ENCODE measurements at regions not wholly inside any gene's neighbourhood (a gene's known extent, or its start where the extent isn't known, plus 50 kb on each side); places are given as distances from the start of the nearest gene placed in this dataset.

- ChIA-PET POLR2A (ENCODE audit: partially characterized antibody) (no interaction called here), CTCF (ENCODE audit: partially characterized antibody) (interaction anchor here (1.1 kb wide), 1 partner anchor 12 kb away, joined by 3 read pairs; no protein-coding TSS in a partner anchor)
- H3K4me1 ChIP-seq (replicated peaks in 1 of 4; ENCODE audit: control insufficient read depth in 3 of 4, insufficient read depth in 4 of 4, low read length in 3 of 4) = no peaks in the 10 kb centered on the region
- H3K27ac ChIP-seq (ENCODE audit: low read depth, low read length) = no peak overlapping the region
- no peak overlapping the region for H4K91ac ChIP-seq (replicated peaks; ENCODE audit: insufficient read length, low read length)
- H2BK12ac ChIP-seq (ENCODE audit: low read depth, low read length) = no peak overlapping the region
- no peak overlapping the region for H3K4me2 ChIP-seq (ENCODE audit: insufficient read depth in 1 of 2, low read depth in 2 of 2, low read length in 2 of 2)
- no peak overlapping the region for H3K18ac ChIP-seq (ENCODE audit: extremely low read depth, low read length)
- no peaks in the 10 kb centered on the region for H3K23me2 ChIP-seq (ENCODE audit: low read depth, low read length)
- WGBS, 2 experiments (ENCODE audit: extremely low coverage in 1 of 2, insufficient coverage in 1 of 2, insufficient read length in 1 of 2, insufficient replicate concordance in 2 of 2, low coverage in 1 of 2, low lambda C conversion rate in 2 of 2, missing lambda C conversion rate in 1 of 2) = 94% methylated on average over 2 of the region's 2 CpGs; no CpG with 5 or more reads in 1 of the 2 experiments
- H3K9me3 ChIP-seq (ENCODE audit: insufficient read depth in 2 of 2, low read depth in 1 of 2, low read length in 1 of 2) = no peaks in the 10 kb centered on the region
- no peak overlapping the region for H3K56ac ChIP-seq (replicated peaks; ENCODE audit: insufficient read length, low read depth, low read length)
- no peak overlapping the region for H2AFZ ChIP-seq (ENCODE audit: low read length)
- H3K4me3 ChIP-seq (ENCODE audit: extremely low read depth in 1 of 4, insufficient read depth in 2 of 4, low read depth in 3 of 4, low read length in 4 of 4) = no peak overlapping the region
- no peaks in the 10 kb centered on the region for H3K79me2 ChIP-seq (ENCODE audit: control insufficient read depth in 1 of 2, insufficient read depth in 2 of 2, low read length in 2 of 2)
- no peak overlapping the region for H2BK15ac ChIP-seq (ENCODE audit: low read length)
- H2BK120ac ChIP-seq (replicated peaks; ENCODE audit: low read depth, low read length) = no peak overlapping the region
- no peaks in the 10 kb centered on the region for H3K27me3 ChIP-seq (replicated peaks in 1 of 4; ENCODE audit: control insufficient read depth in 3 of 4, extremely low read depth in 1 of 4, insufficient read depth in 3 of 4, low read length in 3 of 4)
- no peak overlapping the region for H3K9ac ChIP-seq (replicated peaks in 1 of 4; ENCODE audit: extremely low read depth in 1 of 4, low read depth in 3 of 4, low read length in 3 of 4)
- H4K8ac ChIP-seq (ENCODE audit: extremely low read depth, insufficient read depth, low read length) = no peak overlapping the region
- no peak overlapping the region for H3K23ac ChIP-seq (ENCODE audit: insufficient read length)
- no peaks in the 10 kb centered on the region for H4K20me1 ChIP-seq (replicated peaks in 1 of 2; ENCODE audit: control insufficient read depth in 1 of 2, insufficient read depth in 2 of 2, low read length in 2 of 2)
- no peak overlapping the region for H2AK5ac ChIP-seq (ENCODE audit: low read depth, low read length)
- no peaks in the 10 kb centered on the region for H3K79me1 ChIP-seq (ENCODE audit: low read depth, low read length)
- no peak overlapping the region for H3K4ac ChIP-seq (replicated peaks; ENCODE audit: insufficient read length, low read depth, low read length)
- H4K5ac ChIP-seq (ENCODE audit: insufficient read length, low read depth, low read length) = no peak overlapping the region
- no peak overlapping the region for H3K14ac ChIP-seq (ENCODE audit: insufficient read length)
- H2BK5ac ChIP-seq (ENCODE audit: low read depth, low read length) = no peak overlapping the region
- no peak for FAIRE-seq
- no peaks in the 10 kb centered on the region for H3K36me3 ChIP-seq (ENCODE audit: control insufficient read depth in 2 of 4, insufficient read depth in 4 of 4, low read length in 3 of 4)
- H2BK20ac ChIP-seq (ENCODE audit: low read length) = no peak overlapping the region
- no peak for DNase-seq (ENCODE audit: low read depth in 1 of 2, low spot score in 2 of 2)
- no peak for TF ChIP-seq KDM4A (IDR thresholded peaks at IDR 0.05; ENCODE audit: low read depth, low read length, severe bottlenecking)
- no peak for TF ChIP-seq RAD21 (IDR thresholded peaks at IDR 0.05 in 1 of 2, conservative IDR thresholded peaks at IDR 0.05 in 1 of 2; ENCODE audit: low read depth in 2 of 2, low read length in 2 of 2)
- TF ChIP-seq NANOG (IDR thresholded peaks at IDR 0.05; ENCODE audit: insufficient read depth, low read depth, low read length, poor library complexity, severe bottlenecking) = no peak
- TF ChIP-seq EP300 (IDR thresholded peaks at IDR 0.05; ENCODE audit: borderline replicate concordance in 1 of 2, low read depth in 2 of 2, low read length in 2 of 2) = no peak
- no peak for TF ChIP-seq SIN3A (conservative IDR thresholded peaks at IDR 0.05 in 1 of 2, IDR thresholded peaks at IDR 0.05 in 1 of 2; ENCODE audit: low read depth in 1 of 2, low read length in 2 of 2)
- no peak for TF ChIP-seq SAP30 (IDR thresholded peaks at IDR 0.05; ENCODE audit: insufficient read depth, insufficient replicate concordance, low read length)
- TF ChIP-seq SP4 (IDR thresholded peaks at IDR 0.05; ENCODE audit: low read length) = no peak
- no peak for TF ChIP-seq NRF1 (IDR thresholded peaks at IDR 0.05; ENCODE audit: low read depth, low read length)
- TF ChIP-seq JUN (IDR thresholded peaks at IDR 0.05; ENCODE audit: low read depth, low read length) = no peak
- no peak for TF ChIP-seq BACH1 (IDR thresholded peaks at IDR 0.05; ENCODE audit: low read length)
- TF ChIP-seq RFX5 (IDR thresholded peaks at IDR 0.05; ENCODE audit: borderline replicate concordance, low read depth, low read length) = no peak
- TF ChIP-seq YY1 (IDR thresholded peaks at IDR 0.05; ENCODE audit: low read depth, low read length) = no peak
- TF ChIP-seq CBX5 (IDR thresholded peaks at IDR 0.05; ENCODE audit: low read depth, low read length) = no peak
Observed at GRCh38 chr3:174675406-174675805, 183.7 kb upstream of the NAALADL2 start.
